ENCODE measurements at regions not wholly inside any gene's neighbourhood (a gene's known extent, or its start where the extent isn't known, plus 50 kb on each side); places are given as distances from the start of the nearest gene placed in this dataset.
"Not testable (repeated sequence)": the region's sequence is repeated elsewhere in the genome, so short reads cannot be mapped to it uniquely, and the experiment has no call there.

GRCh38 chr3:5035113-5035512 is 55.9 kb downstream of the BHLHE40 start:
- DNase-seq, result no peak

GRCh38 chr3:5035692-5036391 is 56.6 kb downstream of the BHLHE40 start:
- DNase-seq, result no peak

GRCh38 chr3:5036392-5036766 is 57.1 kb downstream of the BHLHE40 start:
- no peak for DNase-seq

- no peak for DNase-seq
Measured at GRCh38 chr3:5036858-5037257, 57.6 kb downstream of the BHLHE40 start.

GRCh38 chr3:5039585-5039984 is 60.3 kb downstream of the BHLHE40 start:
- DNase-seq, result no peak

- no peak for DNase-seq
Measured at GRCh38 chr3:5041315-5041714, 62.1 kb downstream of the BHLHE40 start.

- DNase-seq, result no peak
Measured at GRCh38 chr3:5045961-5046360, 66.7 kb downstream of the BHLHE40 start.

GRCh38 chr3:5047764-5048419 is 68.7 kb downstream of the BHLHE40 start:
- DNase-seq, result no peak

- no peak for DNase-seq
Measured at GRCh38 chr3:5051772-5052171, 70.3 kb upstream of the ARL8B start.

- no peak for DNase-seq
Measured at GRCh38 chr3:5052247-5052646, 69.8 kb upstream of the ARL8B start.

GRCh38 chr3:5053021-5053831 is 68.9 kb upstream of the ARL8B start:
- no peak for DNase-seq

- no peak for DNase-seq
Measured at GRCh38 chr3:5054098-5054497, 68.0 kb upstream of the ARL8B start.

- not testable (repeated sequence) for DNase-seq
Measured at GRCh38 chr3:5054579-5054978, 67.5 kb upstream of the ARL8B start.

- DNase-seq, result no peak
Measured at GRCh38 chr3:5055357-5056110, 66.6 kb upstream of the ARL8B start.

GRCh38 chr3:5056111-5056391 is 66.0 kb upstream of the ARL8B start:
- no peak for DNase-seq

GRCh38 chr3:5057272-5057671 is 64.8 kb upstream of the ARL8B start:
- no peak for DNase-seq

GRCh38 chr3:5057857-5058324 is 64.2 kb upstream of the ARL8B start:
- peak in 1 of 2 experiments; percentile 23 for DNase-seq

- no peak for DNase-seq
Measured at GRCh38 chr3:5058471-5058951, 63.6 kb upstream of the ARL8B start.

GRCh38 chr3:5059782-5060181 is 62.3 kb upstream of the ARL8B start:
- no peak for DNase-seq

- DNase-seq, result no peak
Measured at GRCh38 chr3:5061218-5061569, 60.9 kb upstream of the ARL8B start.

GRCh38 chr3:5063724-5064123 is 58.4 kb upstream of the ARL8B start:
- no peak for DNase-seq

GRCh38 chr3:5068531-5069050 is 53.5 kb upstream of the ARL8B start:
- DNase-seq, result no peak

GRCh38 chr3:5069627-5070026 is 52.5 kb upstream of the ARL8B start:
- DNase-seq, result no peak
